ENCODE measurements at regions not wholly inside any gene's neighbourhood (a gene's known extent, or its start where the extent isn't known, plus 50 kb on each side); places are given as distances from the start of the nearest gene placed in this dataset.
"Not testable (repeated sequence)": the region's sequence is repeated elsewhere in the genome, so short reads cannot be mapped to it uniquely, and the experiment has no call there.

GRCh38 chrY:10627116-10627515 lies 1099.4 kb downstream of the TSPY10 start:
- no peaks in the 10 kb centered on the region for H3K36me3 ChIP-seq
- H3K9me3 ChIP-seq: no peaks in the 10 kb centered on the region
- H3K4me1 ChIP-seq (ENCODE audit: control insufficient read depth in 1 of 2, low read depth in 2 of 2): no peaks in the 10 kb centered on the region
- H3K27me3 ChIP-seq (replicated peaks; ENCODE audit: insufficient read depth): no peaks in the 10 kb centered on the region
- H3K4me3 ChIP-seq: no peak overlapping the region
- ATAC-seq (ENCODE audit: insufficient number of reproducible peaks, low FRiP score, low read depth): no peak
- H3K27ac ChIP-seq: no peak overlapping the region
- TF ChIP-seq CTCF (IDR thresholded peaks at IDR 0.05): no peak
- DNase-seq (ENCODE audit: low spot score): no peak

- H3K27me3 ChIP-seq (replicated peaks; ENCODE audit: insufficient read depth); H3K36me3 ChIP-seq; H3K9me3 ChIP-seq; H3K4me1 ChIP-seq (ENCODE audit: control insufficient read depth in 1 of 2, low read depth in 2 of 2); H3K27ac ChIP-seq; H3K4me3 ChIP-seq; ATAC-seq (ENCODE audit: insufficient number of reproducible peaks, low FRiP score, low read depth); DNase-seq (ENCODE audit: low spot score): not testable (repeated sequence)
These were observed 1121.1 kb downstream of the TSPY10 start for GRCh38 chrY:10648813-10649212.

GRCh38 chrY:10657120-10657519 lies 1129.4 kb downstream of the TSPY10 start:
- not testable (repeated sequence) for H3K36me3 ChIP-seq; DNase-seq (ENCODE audit: low spot score); ATAC-seq (ENCODE audit: insufficient number of reproducible peaks, low FRiP score, low read depth); H3K9me3 ChIP-seq; H3K4me1 ChIP-seq (ENCODE audit: control insufficient read depth in 1 of 2, low read depth in 2 of 2); H3K4me3 ChIP-seq; H3K27ac ChIP-seq; H3K27me3 ChIP-seq (replicated peaks; ENCODE audit: insufficient read depth)

GRCh38 chrY:10666785-10667184 lies 1139.1 kb downstream of the TSPY10 start:
- H3K36me3 ChIP-seq: no peaks in the 10 kb centered on the region
- H3K4me1 ChIP-seq (ENCODE audit: control insufficient read depth in 1 of 2, low read depth in 2 of 2): no peaks in the 10 kb centered on the region
- ATAC-seq (ENCODE audit: insufficient number of reproducible peaks, low FRiP score, low read depth) (peak; percentile 84), DNase-seq (ENCODE audit: low spot score) (no peak)
- no peak overlapping the region for H3K4me3 ChIP-seq
- no peak for TF ChIP-seq CTCF (IDR thresholded peaks at IDR 0.05)
- H3K27ac ChIP-seq: no peak overlapping the region
- H3K27me3 ChIP-seq (replicated peaks; ENCODE audit: insufficient read depth): no peaks in the 10 kb centered on the region
- peaks cover 3% of the 10 kb centered on the region for H3K9me3 ChIP-seq

- H3K27me3 ChIP-seq (replicated peaks; ENCODE audit: insufficient read depth): no peaks in the 10 kb centered on the region
- TF ChIP-seq CTCF (IDR thresholded peaks at IDR 0.05): no peak
- no peaks in the 10 kb centered on the region for H3K4me1 ChIP-seq (ENCODE audit: control insufficient read depth in 1 of 2, low read depth in 2 of 2)
- DNase-seq (ENCODE audit: low spot score): no peak
- H3K27ac ChIP-seq: no peak overlapping the region
- no peak overlapping the region for H3K4me3 ChIP-seq
- H3K36me3 ChIP-seq: no peaks in the 10 kb centered on the region
- no peaks in the 10 kb centered on the region for H3K9me3 ChIP-seq
- no peak for ATAC-seq (ENCODE audit: insufficient number of reproducible peaks, low FRiP score, low read depth)
These were observed 1158.7 kb downstream of the TSPY10 start for GRCh38 chrY:10686414-10686813.
